ENCODE measurements at regions not wholly inside any gene's neighbourhood (a gene's known extent, or its start where the extent isn't known, plus 50 kb on each side); places are given as distances from the start of the nearest gene placed in this dataset.

DNA sequence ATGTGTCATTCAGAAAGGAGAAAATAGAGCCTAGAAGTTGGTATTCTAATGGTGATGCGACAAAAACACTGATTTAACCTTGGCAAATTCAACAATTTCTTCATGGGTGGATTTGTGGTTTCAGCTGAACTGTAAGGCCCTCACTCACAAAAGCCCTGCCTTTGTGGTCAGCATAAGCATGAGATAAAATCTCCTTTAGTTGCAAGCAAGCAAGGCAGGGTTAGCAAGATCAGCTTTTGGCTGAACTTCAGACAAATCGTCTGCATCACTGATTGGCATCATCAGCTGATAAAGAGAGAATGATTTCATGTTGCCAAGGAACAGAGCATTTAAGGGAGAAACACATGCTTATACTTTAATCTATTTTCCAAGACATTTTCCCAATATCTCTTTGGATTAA is 2582.2 kb downstream of the PCDH7 start:
- DNase-seq, result no peak

DNA sequence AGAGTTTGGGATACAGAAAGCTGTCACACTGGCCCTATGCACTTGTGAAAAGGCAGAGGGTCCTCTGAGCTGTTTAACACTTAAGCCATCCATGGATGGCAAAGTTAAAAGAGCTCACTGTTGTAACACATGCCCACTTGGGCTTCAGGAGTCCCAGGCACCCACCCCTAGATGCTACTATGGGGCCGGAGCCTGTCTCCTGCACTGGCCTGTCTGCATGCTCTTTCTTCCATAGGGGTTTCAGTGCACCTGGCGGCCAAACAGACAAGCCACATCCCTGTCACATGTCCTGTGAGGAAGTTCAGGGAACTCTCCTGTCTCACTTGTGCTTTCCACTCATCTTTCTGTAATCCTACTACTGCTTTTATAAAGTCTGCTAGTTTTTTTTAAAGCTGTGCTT is 2586.0 kb downstream of the PCDH7 start:
- no peak for DNase-seq

DNA sequence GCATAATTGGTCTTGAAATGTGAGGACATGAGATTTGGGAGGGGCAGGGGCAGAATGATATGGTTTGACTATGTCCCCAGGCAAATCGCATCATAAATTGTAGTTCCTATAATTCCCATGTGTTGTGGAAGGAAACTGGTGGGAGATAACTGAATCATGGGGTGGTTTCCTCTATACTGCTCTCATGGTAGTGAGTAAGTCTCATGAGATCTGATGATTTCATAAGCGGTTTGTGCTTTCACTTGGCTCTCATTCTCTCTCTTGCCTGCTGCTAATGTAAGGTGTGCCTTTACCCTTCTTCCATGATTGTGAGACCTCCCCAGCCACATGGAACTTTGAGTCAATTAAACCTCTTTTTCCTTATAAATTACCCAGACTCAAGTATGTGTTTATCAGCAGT is 2595.9 kb downstream of the PCDH7 start:
- no peak for DNase-seq

DNA sequence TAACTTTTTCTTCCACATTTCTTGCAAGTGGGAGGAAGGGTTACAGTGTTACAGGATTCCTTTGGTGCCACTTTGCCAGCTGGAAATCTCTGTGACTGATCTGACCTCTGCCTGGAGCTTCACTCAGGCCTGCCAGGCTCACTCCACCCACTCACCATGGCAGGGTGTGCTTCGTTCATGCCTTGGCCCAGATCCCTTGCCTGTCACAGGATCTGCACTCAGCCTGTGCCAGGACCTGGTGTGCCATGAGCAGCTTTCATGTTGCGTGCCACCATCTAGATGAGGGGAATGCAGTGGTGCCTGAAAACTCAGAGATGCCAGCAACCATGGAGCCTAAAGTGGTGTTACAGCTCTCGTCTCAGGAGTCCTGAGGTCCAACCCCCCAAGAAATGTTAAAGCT is 2596.4 kb downstream of the PCDH7 start:
- no peak for DNase-seq

DNA sequence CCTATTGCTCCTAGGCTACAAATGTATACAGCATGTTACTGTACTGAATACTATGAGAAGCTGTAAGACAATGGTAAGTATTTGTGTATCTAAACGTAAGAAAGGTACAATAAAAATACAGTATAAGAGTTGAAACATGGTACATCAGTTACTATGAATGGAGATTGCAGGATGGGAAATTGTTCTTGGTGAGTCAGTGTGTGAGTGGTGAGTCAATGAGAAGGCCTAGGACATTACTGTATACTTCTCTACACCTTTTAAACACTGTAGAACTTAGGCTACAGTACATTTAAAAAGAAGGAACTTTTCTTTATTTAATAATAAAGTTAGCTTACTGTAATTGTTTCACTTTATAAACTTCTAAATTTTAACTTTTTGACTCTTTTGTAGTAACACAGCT is 2603.2 kb downstream of the PCDH7 start:
- DNase-seq, result no peak

DNA sequence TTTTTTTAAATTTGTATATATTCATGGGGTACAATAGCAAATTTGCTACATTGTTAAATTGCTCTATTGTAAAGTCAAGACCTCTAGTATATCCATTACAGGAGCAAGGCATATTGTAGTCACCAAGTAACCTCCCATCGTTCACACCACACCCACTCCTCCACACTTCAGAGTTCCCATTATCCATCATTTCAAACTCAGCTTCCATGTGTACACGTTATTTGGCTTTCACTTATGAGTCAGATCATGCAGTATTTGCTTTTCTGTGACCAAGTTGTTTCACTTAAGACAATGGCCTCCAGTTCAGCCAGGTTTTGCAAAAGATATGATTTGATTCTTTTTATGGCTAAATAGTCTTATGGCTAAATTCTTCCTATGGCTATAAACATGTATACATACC is 2614.2 kb downstream of the PCDH7 start:
- no peak for DNase-seq

DNA sequence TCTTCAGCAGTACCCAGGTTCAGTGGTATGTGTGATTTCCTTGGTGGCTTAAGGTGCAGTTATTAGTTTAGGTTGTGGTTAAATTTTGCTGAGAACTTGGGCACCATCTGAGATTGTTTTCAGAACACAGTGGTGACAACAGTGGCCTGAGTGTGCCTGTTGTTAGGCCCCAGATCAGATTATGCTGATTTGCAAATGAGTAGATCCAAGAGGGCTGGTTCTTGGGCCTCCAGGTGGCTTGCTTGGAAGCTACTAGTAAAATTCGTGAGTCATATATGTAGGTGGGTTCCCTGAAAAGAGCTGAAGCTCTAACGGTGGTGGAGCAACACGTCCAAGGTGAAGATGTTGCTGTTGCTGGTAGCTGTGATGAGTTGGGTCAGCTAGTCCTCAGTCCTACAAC is 2619.6 kb downstream of the PCDH7 start:
- DNase-seq, result no peak

DNA sequence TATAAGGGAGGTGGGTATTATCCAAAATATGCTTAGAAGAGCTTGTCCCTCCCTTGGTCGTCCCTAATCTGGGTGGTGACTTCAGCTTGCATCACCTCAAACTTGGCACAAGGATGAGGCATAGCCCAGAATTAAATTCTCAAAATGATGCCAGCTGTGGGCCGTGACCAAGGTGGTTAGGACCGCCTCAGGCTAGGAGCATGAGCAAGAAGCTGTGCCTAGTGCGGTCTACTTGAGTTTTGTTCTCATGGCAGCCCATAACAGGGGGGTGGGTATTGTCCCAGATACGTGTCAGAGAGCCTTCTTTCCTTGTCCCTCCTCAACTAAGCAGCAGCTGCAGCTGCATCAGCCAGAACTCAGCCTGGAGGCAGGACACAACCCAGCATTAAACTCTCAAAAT is 2620.0 kb downstream of the PCDH7 start:
- no peak for DNase-seq

DNA sequence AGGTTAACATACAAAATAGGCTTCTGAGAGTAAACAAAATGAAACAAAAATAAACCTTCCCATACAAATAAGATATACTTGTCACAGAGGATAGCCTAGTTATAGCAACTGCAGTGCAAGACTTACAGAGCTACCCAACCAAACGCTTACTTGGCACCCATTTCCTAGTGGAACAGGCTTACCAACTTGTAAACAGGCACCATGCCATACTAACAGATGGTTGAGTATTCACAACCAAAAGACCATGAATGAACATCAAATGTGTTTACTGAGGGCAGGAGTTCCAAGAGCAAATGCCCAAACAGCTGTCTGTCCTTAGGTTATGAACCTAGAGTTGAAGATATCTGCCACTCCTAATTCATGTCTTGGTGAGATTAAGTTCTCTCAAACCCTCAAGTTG is 2629.2 kb downstream of the PCDH7 start:
- DNase-seq, result no peak

DNA sequence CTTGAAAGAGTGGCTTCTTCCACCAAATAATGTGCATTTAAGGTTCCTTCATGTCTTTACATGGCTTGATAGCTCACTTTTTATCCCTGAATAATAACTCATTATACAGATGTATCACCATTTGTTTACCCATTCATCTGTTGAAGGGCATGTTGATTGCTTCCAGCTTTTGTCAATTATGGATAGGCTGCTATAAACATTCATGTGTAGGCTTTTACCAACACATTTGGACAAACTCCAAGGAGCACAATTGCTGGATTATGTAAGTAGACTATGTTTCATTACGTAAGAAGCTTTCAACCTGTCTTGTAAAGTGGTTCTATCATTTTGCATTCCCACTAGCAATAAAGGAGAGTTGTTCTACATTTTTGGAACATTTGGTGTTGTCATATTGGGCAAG is 2637.0 kb downstream of the PCDH7 start:
- DNase-seq, result no peak

DNA sequence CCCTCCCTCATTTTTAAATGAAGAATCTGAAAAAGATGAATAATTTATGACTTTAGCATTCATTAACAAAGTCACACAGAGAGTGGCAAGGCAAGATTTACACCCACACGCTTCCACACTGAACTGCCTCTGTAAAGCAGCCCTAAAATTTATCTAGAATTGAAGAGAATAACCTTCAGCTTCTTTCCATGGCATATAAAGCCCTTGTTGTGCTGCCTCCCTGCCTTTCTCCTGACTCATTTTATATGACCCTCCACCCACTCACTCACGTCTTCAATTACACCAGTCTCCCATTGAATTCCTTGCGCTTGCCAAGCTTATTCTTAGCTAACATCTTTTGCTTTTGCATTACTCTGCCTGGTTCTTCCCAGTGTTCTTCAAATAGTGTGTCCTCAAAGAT is 2649.3 kb downstream of the PCDH7 start:
- no peak for DNase-seq

DNA sequence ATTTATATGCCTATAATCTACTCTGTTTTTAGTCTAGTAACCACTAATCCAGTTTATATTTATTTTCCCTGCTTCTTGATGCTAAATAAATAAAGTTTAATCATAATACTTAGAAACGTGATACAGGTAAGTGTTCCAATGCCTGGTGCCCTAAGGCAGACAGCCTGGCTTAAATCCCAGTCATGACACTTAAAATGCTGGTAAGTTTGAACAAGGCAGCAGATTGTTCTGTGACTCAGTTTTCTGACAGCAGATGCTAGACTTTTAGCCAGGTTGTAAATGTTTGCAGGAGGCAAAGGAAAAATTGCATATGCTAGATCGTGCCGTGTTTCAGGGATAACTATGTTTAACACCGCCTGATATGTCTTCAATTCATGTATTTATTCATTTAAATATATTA is 2661.6 kb downstream of the PCDH7 start:
- no peak for DNase-seq

DNA sequence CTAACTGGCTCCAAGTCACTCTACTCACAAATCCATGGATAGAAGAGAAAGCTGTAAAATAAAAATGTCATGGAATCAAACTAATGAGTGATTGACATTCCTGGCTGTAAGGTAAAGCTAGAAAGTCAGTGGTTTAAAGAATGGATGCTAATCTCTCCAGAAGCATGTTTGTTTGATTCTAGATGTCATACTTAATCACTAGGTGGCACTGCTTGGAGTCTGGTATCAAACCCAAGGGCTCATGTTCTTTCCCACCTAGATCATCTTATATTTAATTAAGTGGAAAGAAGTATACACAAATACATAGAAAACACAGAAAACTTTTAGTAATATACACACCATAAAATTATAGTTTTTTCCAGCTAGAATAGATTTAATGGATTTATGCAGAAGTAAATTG is 2666.6 kb downstream of the PCDH7 start:
- no peak for DNase-seq

DNA sequence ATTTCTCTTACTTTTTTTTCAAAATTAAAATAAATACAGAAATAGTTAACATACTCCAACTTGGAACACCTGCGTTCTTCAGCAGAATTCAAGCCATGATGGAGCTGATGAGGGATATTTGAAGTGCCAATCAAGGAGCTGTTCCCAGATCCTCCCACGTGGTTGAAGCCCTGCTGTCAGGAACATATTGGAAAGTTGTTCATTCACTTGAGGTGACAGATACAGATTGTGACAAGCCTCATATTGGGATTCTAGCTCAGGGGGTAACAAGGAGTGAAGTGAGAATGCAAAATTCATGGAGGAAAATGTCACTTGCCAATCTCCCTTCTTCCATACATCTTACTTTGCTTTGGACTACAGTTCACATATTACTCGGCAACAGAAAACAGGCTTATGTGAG is 2670.8 kb downstream of the PCDH7 start:
- DNase-seq, result no peak

DNA sequence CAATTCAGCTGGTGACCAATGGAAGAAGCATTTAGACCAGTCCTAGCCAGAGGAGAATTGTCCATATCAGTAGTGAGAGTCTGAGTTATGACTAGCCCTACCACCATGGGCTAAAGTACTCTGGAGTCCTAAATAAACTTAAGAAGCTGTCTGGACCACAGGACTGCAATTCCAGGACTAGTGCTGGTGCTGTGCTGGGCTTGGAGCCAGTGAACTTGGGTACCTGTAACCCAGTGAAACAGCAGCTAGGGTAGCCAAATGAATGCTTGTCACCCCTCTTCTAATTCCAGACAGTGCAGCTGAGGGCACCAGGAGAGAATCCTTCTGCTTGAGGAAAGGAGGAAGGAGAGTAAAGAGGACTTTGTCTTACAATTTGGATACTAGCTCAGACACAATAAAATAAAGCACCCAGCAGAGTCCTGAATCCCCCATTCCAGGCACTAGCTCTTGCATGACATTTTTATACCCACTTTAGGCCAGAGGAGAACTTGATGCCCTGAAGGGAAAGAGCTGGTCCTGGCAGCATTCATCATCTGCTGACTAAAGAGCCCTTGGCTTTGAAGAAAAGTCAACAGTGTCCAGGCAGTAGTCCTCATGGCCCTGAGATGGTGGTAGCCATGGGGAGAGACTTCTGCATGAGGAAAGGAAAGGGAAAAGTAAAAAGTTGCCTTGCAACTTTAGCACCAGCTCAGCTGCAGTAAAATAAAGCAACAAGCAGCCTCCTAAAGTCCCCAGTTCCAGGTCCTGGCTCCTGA is 2675.7 kb downstream of the PCDH7 start:
- no peak for DNase-seq

DNA sequence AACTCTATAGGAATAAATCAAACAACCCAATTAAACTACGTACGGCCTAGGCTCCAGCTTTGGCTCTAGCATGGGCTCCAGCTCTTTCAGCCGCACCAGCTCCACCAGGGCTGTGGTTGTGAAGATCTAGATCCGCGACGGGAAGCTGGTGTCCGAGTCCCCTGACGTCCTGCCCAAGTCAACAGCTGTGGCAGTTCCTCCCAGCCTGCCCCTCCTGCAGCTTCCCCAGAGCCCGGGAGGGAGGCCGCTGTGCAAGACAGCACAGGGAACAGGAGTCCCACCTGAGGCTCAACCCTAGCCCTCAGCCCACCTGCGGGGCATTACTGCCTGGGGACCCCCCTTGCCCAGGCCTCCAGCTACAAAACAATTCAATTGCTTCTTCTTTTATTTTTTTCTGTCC is 2680.3 kb downstream of the PCDH7 start:
- no peak for DNase-seq

DNA sequence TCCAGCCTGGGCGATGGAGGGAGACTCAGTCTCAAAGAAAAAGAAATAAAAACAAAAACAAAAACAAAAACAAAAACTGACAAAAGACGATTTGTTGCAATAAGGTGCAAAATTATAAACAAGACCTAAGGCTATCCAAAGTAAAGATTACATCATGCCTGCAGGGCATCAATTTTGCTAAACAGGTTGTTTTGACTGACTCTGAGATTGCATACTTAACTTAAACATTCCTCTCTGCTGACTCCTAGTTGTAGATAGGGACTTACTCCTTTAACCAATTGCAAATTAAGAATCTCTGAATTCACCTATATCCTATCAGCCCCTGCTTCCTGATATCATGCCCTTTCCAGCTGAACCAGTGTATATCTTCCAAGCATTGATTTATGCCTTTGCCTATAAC is 2687.3 kb downstream of the PCDH7 start:
- no peak for DNase-seq

DNA sequence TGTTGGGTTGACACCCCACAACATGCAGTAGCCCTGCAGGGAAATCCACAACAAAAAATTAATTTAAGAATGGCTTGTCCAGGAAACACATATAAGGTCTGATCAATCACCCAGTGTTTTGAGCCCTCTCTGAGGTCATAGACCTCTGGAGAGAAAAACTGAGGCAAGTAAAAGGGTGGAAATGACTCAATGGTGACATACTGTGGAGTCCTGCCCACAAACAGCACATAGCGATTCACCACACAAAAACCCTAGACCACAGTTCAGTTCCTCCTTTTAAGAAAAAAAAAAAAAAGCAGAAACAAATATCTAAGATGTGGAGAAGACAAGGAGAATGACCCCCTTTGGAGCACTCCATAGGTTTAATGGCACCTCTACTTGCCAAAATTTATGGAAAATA is 2691.0 kb downstream of the PCDH7 start:
- no peak for DNase-seq

DNA sequence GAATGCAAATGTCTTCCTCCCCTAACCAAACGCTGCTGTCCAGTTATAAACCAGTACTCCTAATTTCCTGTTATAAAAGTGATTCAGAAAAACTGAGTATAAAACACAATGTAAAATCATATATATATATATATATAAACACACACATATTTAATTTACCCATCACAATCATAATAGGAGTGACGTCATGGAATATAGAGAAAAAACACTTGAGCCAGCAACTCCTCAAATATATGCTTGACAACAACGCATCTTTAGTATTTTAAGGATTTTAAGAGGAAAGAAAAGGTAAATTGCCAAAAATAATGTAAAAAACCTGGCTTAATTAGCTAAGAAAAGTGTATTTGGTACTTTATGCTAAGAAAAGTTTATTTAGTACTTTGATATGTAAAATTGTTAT is 2701.7 kb downstream of the PCDH7 start:
- DNase-seq, result no peak

DNA sequence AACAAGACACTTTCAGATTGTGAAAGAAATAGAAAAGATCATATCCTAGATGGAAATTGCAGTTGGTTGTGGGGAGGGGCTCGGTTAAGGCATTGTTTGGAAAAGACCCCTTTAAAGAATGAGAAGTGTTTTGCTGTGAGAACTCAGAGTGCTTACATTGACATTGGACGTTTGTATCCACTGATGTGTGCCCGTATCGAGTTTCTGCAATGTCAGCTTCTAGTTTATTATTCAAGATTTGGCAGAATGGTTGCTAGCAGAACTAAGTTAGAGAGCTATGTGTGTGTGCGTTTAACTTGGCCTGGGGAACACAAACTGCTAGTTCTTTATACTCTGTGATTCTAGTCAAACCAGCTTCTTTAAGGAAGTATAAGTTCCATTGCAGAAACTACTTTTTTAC is 2702.5 kb downstream of the PCDH7 start:
- DNase-seq, result no peak

DNA sequence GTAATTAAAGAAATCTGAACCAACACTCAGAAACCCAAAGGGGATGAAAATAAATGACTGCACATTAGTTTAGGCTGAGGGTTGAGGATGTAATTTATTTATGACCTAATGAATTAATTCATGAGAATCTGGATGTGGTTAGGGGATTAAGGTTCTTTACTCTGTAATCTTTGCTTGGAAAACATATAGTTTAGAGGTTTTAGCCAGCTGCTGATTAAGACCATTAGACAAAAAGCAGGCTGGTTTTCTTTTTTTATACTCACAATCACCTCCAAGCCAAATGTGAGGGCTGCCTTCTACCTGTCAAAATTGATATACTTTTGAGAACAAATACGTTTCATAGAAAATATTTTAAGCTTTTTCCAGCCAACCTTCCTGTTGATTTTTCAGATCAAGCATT is 2705.8 kb downstream of the PCDH7 start:
- no peak for DNase-seq

DNA sequence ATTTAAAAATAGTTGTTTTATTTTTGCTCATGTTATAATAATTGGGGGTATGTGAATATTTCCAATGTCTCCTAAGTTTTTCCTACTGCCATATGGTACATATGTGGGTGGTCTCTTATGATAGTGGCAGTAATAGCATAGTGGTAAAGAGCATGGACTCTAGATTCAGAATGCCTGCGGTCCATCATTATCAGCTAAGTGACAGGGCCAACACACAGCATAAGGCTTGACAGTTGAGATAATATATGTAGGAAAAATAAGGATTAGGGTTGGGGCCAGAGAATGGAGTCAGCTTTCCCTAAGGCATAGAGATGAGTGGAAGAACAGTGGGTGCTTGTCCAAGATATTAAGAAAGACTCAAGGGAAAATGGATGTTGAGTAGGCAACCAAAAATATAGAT is 2707.5 kb downstream of the PCDH7 start:
- DNase-seq, result no peak

DNA sequence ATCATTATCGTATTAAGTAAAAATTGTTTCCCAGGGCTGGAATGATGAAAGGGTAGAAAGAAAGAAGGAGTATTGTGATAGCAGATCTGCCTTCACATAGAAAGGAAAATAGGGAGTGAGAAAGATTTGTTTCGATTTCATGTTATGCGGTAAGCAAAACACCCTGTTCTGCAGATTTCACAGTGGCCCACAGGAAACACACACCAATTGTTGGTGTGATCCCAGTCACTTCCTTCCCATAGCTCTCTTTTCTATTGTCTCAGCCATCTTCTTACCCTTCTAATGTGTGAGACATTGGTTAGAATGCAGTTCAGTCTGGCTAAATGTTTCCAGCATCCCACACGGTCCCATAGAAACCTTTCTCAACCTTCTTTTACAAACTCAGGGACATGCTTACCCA is 2709.8 kb downstream of the PCDH7 start:
- no peak for DNase-seq

DNA sequence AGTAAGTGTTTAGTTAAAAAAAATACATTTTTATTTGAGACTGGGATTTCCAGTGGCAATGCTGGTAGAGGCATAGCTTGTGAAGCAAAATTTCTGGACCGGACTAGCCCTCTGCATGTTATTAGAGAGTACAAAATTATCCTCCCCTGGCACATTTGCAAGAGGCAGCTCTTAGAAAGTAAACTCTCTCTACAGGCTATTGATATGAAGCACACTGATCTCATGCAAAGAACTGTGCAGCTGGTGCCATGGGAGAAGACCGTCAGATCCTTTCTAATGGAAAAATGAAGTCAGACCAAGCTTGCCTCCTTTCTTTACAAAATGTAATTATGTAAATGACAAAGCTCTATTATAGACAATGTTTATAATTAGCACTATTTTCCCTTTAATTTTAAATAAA is 2717.2 kb downstream of the PCDH7 start:
- DNase-seq, result no peak

DNA sequence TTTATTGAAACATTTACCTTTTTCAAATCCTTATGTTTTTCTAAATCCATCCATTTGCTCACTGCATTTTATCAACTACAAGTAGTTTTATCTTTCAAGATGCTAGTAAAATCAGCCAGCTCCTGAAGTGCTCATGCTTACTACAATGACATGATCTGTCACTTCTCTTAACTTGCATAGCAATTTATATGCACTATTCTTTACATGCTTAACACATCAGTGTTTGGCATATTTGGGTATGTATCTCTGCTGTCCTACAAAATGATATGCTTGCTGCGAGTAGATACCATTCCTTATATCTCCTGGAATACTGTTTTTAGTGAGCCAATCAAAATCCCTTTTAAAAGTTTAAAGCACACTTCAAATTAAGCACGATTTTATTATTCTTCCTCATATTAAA is 2726.8 kb downstream of the PCDH7 start:
- no peak for DNase-seq

DNA sequence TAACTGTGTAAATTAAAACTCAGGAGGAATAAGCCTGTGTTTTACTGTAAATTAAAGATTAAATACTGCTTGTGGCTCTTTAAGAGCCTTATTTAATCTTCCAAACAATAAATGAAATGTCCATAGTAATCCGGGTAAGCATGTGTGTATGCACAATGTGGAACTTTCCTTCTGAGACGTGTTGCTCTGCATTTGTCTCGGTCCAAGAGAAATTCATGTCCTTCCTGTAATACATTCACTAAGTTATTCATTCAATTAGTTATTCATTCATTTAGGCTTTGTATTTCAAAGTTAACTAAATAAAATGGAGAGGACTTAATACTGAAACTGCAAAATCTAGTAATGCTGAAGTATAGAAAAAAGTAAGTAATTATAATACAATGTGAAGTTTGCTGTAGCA is 2728.8 kb downstream of the PCDH7 start:
- no peak for DNase-seq
